SK-N-SH (cell line): ENCODE measurements at regions not wholly inside any gene's neighbourhood (a gene's known extent, or its start where the extent isn't known, plus 50 kb on each side); places are given as distances from the start of the nearest gene placed in this dataset.

Experiments used
- CTCF ChIA-PET: fragments of 300-600, 350-600 bp; formaldehyde crosslinking; extraction: SDS; loops from one replicate; lab custom pipeline; 2021; lab: Yijun Ruan, JAX
- POLR2A ChIA-PET: fragments of 350-600 bp; sonication (Branson Sonifier 250); formaldehyde crosslinking; extraction: SDS; loops from one replicate; lab custom pipeline; 2020; ENCODE audit warnings: antibody characterized with exemption, inconsistent platforms; lab: Yijun Ruan, JAX
- DNase-seq: peaks from one replicate; pipeline ENCODE4 v3.0.0; 2012
- H2AFZ ChIP-seq: fragments of 200-600 bp; sonication (generic); 2 replicates; pipeline ENCODE4 v1.8.1; 2016; ENCODE audit warnings: antibody characterized with exemption, mild to moderate bottlenecking, low read depth
- H3F3A ChIP-seq: fragments of 200-600 bp; sonication (generic); replicated peaks from 2 replicates; pipeline ENCODE3; 2016; ENCODE audit warnings: antibody characterized with exemption, mild to moderate bottlenecking; ENCODE audit not compliant: insufficient read depth
- H3K27ac ChIP-seq, 2 experiments: fragments of 200-500 bp in 1 of 2; fragments of 200-600 bp in 1 of 2; sonication (Bioruptor generic) in 1 of 2; sonication (generic), shearing (Covaris generic) in 1 of 2; 2 replicates each; pipeline versions ENCODE4 v1.5.1 to v1.6.1; 2014 to 2016; ENCODE audit warnings: low read depth in 2 of 2, inconsistent platforms in 1 of 2, low read length in 1 of 2, mild to moderate bottlenecking in 1 of 2, mixed read lengths in 1 of 2
- H3K27me3 ChIP-seq: fragments of 200-600 bp; sonication (generic), shearing (Covaris generic); 2 replicates; pipeline ENCODE4 v1.6.1; 2016; ENCODE audit warnings: mixed run types; ENCODE audit not compliant: insufficient read depth
- H3K36me3 ChIP-seq, 2 experiments: fragments of 200-500 bp in 1 of 2; fragments of 200-600 bp in 1 of 2; sonication (Bioruptor generic) in 1 of 2; sonication (generic) in 1 of 2; replicated peaks in 1 of 2; 2 replicates each; pipeline versions ENCODE3 to v1.5.1; 2014 to 2016; ENCODE audit warnings: low read length in 1 of 2, mild to moderate bottlenecking in 1 of 2; ENCODE audit not compliant: insufficient read depth in 2 of 2, control insufficient read depth in 1 of 2
- H3K4me1 ChIP-seq, 2 experiments: fragments of 200-500 bp in 1 of 2; fragments of 200-600 bp in 1 of 2; sonication (Bioruptor generic) in 1 of 2; sonication (generic), shearing (Covaris generic) in 1 of 2; 2 replicates each; pipeline versions ENCODE4 v1.5.1 to v1.6.1; 2014 to 2016; ENCODE audit warnings: low read depth in 1 of 2, low read length in 1 of 2, mixed run types in 1 of 2; ENCODE audit not compliant: insufficient read depth in 2 of 2, control insufficient read depth in 1 of 2
- H3K4me2 ChIP-seq: fragments of 200-600 bp; sonication (generic), shearing (Covaris generic); 2 replicates; pipeline ENCODE4 v1.6.1; 2017; ENCODE audit warnings: mixed run types
- H3K4me3 ChIP-seq, 2 experiments: fragments of 200-500 bp in 1 of 2; fragments of 200-600 bp in 1 of 2; sonication (Bioruptor generic) in 1 of 2; sonication (generic), shearing (Covaris generic) in 1 of 2; 2 replicates each; pipeline versions ENCODE4 v1.5.1 to v1.8.1; 2014 to 2016; ENCODE audit warnings: low read depth in 2 of 2, inconsistent platforms in 1 of 2, low read length in 1 of 2, mild to moderate bottlenecking in 1 of 2, mixed read lengths in 1 of 2, moderate library complexity in 1 of 2
- H3K79me2 ChIP-seq: fragments of 200-600 bp; sonication (generic); 2 replicates; pipeline ENCODE4 v1.8.1; 2017; ENCODE audit warnings: mild to moderate bottlenecking; ENCODE audit not compliant: insufficient read depth
- H3K9ac ChIP-seq: fragments of 200-600 bp; sonication (generic); 2 replicates; pipeline ENCODE4 v1.6.1; 2017; ENCODE audit warnings: mixed run types
- H3K9me2 ChIP-seq: fragments of 200-600 bp; sonication (generic); 2 replicates; pipeline ENCODE4 v1.6.1; 2017; ENCODE audit warnings: mixed run types
- H3K9me3 ChIP-seq: fragments of 200-600 bp; sonication (generic); 2 replicates; pipeline ENCODE4 v1.6.1; 2017; ENCODE audit warnings: mixed run types, mild to moderate bottlenecking, moderate library complexity
- H4K20me1 ChIP-seq: fragments of 200-600 bp; sonication (generic); 2 replicates; pipeline ENCODE4 v1.6.1; 2017; ENCODE audit warnings: mild to moderate bottlenecking, mixed run types; ENCODE audit not compliant: insufficient read depth
- EP300 ChIP-seq, 2 experiments: IDR thresholded peaks; 2 replicates each; pipeline versions ENCODE4 v1.4.0 to v1.6.1; 2012; ENCODE audit warnings: borderline replicate concordance in 1 of 2, low read depth in 1 of 2, low read length in 1 of 2
- FOSL2 ChIP-seq: IDR thresholded peaks from 2 replicates; pipeline ENCODE4 v1.4.0; 2012; ENCODE audit warnings: low read depth, mild to moderate bottlenecking, moderate library complexity, borderline replicate concordance
- GATA2 ChIP-seq: sonication (generic); formaldehyde crosslinking; IDR thresholded peaks from 2 replicates; pipeline ENCODE4 v1.5.0; 2020; ENCODE audit warnings: mild to moderate bottlenecking, missing genetic modification reagents
- JUND ChIP-seq: IDR thresholded peaks from 2 replicates; pipeline ENCODE4 v1.4.0; 2012
- MEF2A ChIP-seq: IDR thresholded peaks from 2 replicates; pipeline ENCODE4 v1.4.0; 2012; ENCODE audit warnings: low read depth, borderline replicate concordance
- MXI1 ChIP-seq: IDR thresholded peaks from 2 replicates; pipeline ENCODE4 v1.6.1; 2012; ENCODE audit warnings: mild to moderate bottlenecking, low read depth, low read length, improper control_type of control experiment
- NFIC ChIP-seq: IDR thresholded peaks from 2 replicates; pipeline ENCODE4 v1.4.0; 2012; ENCODE audit warnings: borderline replicate concordance
- NRF1 ChIP-seq: IDR thresholded peaks from 2 replicates; pipeline ENCODE4 v1.6.1; 2012; ENCODE audit warnings: low read depth, mild to moderate bottlenecking, low read length
- TAF1 ChIP-seq: IDR thresholded peaks from 2 replicates; pipeline ENCODE4 v1.6.1; 2012; ENCODE audit warnings: low read depth, mild to moderate bottlenecking, low read length, moderate library complexity, borderline replicate concordance
- YY1 ChIP-seq: IDR thresholded peaks from 2 replicates; pipeline ENCODE4 v1.4.0; 2012; ENCODE audit warnings: low read depth, mild to moderate bottlenecking
- WGBS: methylation state at CpG from one replicate; pipeline ENCODE4 v1.1.6; 2017; ENCODE audit warnings: low lambda C conversion rate; 5-methylcytosine and 5-hydroxymethylcytosine counted together
- TF ChIP-seq, protein P1 (sequence below): IDR thresholded peaks from 2 replicates; pipeline ENCODE4; 2012
- TF ChIP-seq, protein P2 (sequence below): IDR thresholded peaks from 2 replicates; pipeline ENCODE4 v1.6.1; 2012; ENCODE audit warnings: mild to moderate bottlenecking, low read depth, low read length, moderate library complexity

DNA sequence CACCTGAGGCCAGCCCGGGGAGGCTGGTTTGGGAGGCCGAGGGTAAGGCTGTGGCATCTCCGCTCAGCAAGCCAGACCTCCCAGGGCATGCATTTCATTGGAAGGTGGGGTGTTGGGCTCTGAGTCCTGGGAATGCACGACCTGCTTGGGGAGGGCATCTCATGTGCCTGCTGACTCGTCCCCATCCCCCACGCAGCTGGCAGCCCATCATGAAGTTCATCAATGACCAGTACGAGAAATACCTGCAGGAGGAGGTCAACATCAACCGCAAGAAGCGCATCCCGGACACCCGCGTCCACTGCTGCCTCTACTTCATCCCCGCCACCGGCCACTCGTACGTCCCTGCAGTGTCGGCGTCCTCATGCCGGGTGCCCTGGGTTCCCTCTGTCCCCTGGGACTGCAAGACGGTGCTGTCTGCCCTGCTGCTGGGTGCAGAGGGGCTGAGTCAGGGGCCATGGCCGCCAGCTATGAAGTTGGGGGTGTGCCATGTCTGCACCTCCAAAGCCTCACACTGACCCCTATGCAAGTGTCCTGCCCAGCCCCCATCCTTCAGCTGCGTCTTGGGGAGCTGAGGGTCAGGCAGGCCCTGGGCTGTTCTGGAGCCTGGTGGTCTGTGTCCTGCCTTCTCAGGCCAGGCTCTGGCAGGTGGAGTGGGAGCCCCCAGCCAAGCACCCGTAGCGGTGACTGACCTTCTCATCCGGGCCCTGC lies 347.9 kb downstream of the SEC14L1 start:
- POLR2A ChIA-PET = no interaction called here
- H3K27me3 ChIP-seq = no peaks in the 10 kb centered on the region
- no peak for TF ChIP-seq MEF2A
- no peak overlapping the region for H3K4me2 ChIP-seq
- H3K27ac ChIP-seq = no peak overlapping the region
- no peak overlapping the region for H3K4me3 ChIP-seq
- H3K36me3 ChIP-seq = peaks cover 41 to 47% of the 10 kb centered on the region in 2 experiments
- no peak overlapping the region for H2AFZ ChIP-seq
- H4K20me1 ChIP-seq = peaks cover 30% of the 10 kb centered on the region
- H3F3A ChIP-seq = peaks cover 11% of the 10 kb centered on the region
- H3K9ac ChIP-seq = no peak overlapping the region
- H3K9me3 ChIP-seq = no peaks in the 10 kb centered on the region
- CTCF ChIA-PET = interaction anchor here (1.2 to 21.9 kb wide), 3 partner anchors 18 to 88 kb away, joined by 3 to 566 read pairs (median 31); no protein-coding TSS in a partner anchor
- 92% methylated on average over 25 of the region's 25 CpGs for WGBS
- H3K79me2 ChIP-seq = peaks cover 23% of the 10 kb centered on the region
- no peak for DNase-seq
- H3K9me2 ChIP-seq = no peaks in the 10 kb centered on the region
- H3K4me1 ChIP-seq = no peaks in the 10 kb centered on the region

DNA sequence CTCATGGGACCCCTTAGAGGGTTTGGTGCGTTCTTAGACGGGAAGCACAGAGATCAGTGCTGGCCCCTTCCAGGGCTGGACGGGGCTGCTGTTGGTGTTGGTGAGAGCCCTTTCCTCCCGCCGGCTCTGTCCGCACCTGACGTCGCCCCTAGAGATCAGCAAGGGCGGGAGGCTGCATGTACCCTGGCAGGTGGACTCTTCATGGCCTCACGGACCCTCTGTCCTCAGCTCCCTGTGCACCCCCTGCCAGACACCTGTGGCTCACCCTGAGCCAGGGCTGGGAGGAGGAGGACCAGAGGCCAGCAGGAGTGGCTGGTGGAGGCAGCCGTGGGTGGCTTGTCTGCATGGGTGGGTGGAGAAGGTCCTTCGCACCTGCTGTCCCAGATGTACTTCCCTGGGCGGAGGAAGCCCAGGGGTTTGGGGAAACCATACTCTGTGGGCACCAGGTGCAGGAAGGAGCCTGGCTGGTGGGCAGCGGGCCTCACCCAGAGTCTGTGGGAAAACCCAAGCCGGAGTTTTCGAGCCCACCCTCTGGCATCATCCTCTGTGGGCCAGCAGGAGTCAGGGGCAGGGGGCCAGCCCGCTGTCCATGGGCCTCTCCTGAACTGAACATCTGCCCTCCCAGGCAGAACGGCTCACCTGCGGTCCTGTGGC lies 348.6 kb downstream of the SEC14L1 start:
- H3K27ac ChIP-seq = no peak overlapping the region
- no peaks in the 10 kb centered on the region for H3K4me1 ChIP-seq
- TF ChIP-seq GATA2 (no peak), NFIC (no peak), TAF1 (no peak), FOSL2 (no peak), EP300 (IDR thresholded peaks at IDR 0.05; ENCODE audit: borderline replicate concordance in 1 of 2, low read depth in 1 of 2, low read length in 1 of 2) (no peak)
- WGBS = 97% methylated on average over 15 of the region's 19 CpGs
- ChIA-PET POLR2A (no interaction called here), CTCF (interaction anchor here (0.8 to 21.9 kb wide), 4 partner anchors 11 to 158 kb away, joined by 3 to 566 read pairs (median 66); no protein-coding TSS in a partner anchor)
- no peak overlapping the region for H3K9ac ChIP-seq
- DNase-seq = no peak
- H3K36me3 ChIP-seq = peaks cover 46 to 52% of the 10 kb centered on the region in 2 experiments
- no peaks in the 10 kb centered on the region for H3K27me3 ChIP-seq
- peaks cover 12% of the 10 kb centered on the region for H3F3A ChIP-seq
- H3K9me3 ChIP-seq = no peaks in the 10 kb centered on the region
- H3K4me2 ChIP-seq = no peak overlapping the region
- H3K4me3 ChIP-seq = no peak overlapping the region
- H2AFZ ChIP-seq = no peak overlapping the region
- H3K79me2 ChIP-seq = peaks cover 17% of the 10 kb centered on the region; the same call in 1 of the 2 replicates
- H4K20me1 ChIP-seq = peaks cover 30% of the 10 kb centered on the region
- H3K9me2 ChIP-seq = no peaks in the 10 kb centered on the region

DNA sequence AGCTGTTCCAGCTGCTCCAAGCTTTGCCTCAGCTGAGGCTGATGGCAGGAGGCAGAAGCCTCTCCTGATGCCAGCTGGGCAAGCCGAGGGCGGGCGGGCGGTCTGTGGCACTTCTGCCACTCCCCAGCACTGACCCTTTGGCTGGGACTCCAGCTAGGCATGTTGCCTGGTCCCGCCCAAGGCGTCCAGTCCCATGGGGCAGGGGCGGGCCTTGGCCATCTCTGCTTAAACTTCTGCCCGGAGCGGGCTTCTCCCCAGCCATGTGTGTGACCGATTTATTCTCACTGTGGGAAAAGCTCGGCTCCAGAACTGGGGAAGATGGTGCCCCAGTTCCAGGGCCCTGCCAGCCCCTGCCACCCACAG lies 349.1 kb downstream of the SEC14L1 start:
- CTCF ChIA-PET = interaction anchor here (0.8 to 21.9 kb wide), 4 partner anchors 12 to 159 kb away, joined by 3 to 566 read pairs (median 66); no protein-coding TSS in a partner anchor
- Histone ChIP-seq H3K4me3 (no peak overlapping the region), H3K9me2 (no peaks in the 10 kb centered on the region), H3K27ac (no peak overlapping the region; a peak in 1 of 4 replicates), H4K20me1 (peaks cover 28% of the 10 kb centered on the region), H3K9ac (no peak overlapping the region), H3F3A (peaks cover 12% of the 10 kb centered on the region), H3K36me3 (peaks cover 46 to 56% of the 10 kb centered on the region in 2 experiments), H3K79me2 (peaks cover 15% of the 10 kb centered on the region; the same call in 1 of the 2 replicates), H2AFZ (no peak overlapping the region), H3K9me3 (no peaks in the 10 kb centered on the region), H3K4me2 (no peak overlapping the region), H3K4me1 (peaks cover 0 to 4% of the 10 kb centered on the region in 2 experiments; a peak in 2 of 4 replicates), H3K27me3 (no peaks in the 10 kb centered on the region)
- DNase-seq = no peak
- TF ChIP-seq YY1 = no peak
- TF ChIP-seq, protein P1, sequence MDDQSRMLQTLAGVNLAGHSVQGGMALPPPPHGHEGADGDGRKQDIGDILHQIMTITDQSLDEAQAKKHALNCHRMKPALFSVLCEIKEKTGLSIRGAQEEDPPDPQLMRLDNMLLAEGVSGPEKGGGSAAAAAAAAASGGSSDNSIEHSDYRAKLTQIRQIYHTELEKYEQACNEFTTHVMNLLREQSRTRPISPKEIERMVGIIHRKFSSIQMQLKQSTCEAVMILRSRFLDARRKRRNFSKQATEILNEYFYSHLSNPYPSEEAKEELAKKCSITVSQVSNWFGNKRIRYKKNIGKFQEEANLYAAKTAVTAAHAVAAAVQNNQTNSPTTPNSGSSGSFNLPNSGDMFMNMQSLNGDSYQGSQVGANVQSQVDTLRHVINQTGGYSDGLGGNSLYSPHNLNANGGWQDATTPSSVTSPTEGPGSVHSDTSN = no peak
- no peak for TF ChIP-seq JUND
- TF ChIP-seq EP300 (IDR thresholded peaks at IDR 0.05; ENCODE audit: borderline replicate concordance in 1 of 2, low read depth in 1 of 2, low read length in 1 of 2) = no peak
- TF ChIP-seq, protein P2, sequence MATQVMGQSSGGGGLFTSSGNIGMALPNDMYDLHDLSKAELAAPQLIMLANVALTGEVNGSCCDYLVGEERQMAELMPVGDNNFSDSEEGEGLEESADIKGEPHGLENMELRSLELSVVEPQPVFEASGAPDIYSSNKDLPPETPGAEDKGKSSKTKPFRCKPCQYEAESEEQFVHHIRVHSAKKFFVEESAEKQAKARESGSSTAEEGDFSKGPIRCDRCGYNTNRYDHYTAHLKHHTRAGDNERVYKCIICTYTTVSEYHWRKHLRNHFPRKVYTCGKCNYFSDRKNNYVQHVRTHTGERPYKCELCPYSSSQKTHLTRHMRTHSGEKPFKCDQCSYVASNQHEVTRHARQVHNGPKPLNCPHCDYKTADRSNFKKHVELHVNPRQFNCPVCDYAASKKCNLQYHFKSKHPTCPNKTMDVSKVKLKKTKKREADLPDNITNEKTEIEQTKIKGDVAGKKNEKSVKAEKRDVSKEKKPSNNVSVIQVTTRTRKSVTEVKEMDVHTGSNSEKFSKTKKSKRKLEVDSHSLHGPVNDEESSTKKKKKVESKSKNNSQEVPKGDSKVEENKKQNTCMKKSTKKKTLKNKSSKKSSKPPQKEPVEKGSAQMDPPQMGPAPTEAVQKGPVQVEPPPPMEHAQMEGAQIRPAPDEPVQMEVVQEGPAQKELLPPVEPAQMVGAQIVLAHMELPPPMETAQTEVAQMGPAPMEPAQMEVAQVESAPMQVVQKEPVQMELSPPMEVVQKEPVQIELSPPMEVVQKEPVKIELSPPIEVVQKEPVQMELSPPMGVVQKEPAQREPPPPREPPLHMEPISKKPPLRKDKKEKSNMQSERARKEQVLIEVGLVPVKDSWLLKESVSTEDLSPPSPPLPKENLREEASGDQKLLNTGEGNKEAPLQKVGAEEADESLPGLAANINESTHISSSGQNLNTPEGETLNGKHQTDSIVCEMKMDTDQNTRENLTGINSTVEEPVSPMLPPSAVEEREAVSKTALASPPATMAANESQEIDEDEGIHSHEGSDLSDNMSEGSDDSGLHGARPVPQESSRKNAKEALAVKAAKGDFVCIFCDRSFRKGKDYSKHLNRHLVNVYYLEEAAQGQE = no peak
- TF ChIP-seq MXI1 = no peak
- TF ChIP-seq NRF1 = no peak
- POLR2A ChIA-PET = no interaction called here
- 92% methylated on average over 5 of the region's 11 CpGs for WGBS
